ENCODE measurements at regions not wholly inside any gene's neighbourhood (a gene's known extent, or its start where the extent isn't known, plus 50 kb on each side); places are given as distances from the start of the nearest gene placed in this dataset.
"Not testable (repeated sequence)": the region's sequence is repeated elsewhere in the genome, so short reads cannot be mapped to it uniquely, and the experiment has no call there.

DNA sequence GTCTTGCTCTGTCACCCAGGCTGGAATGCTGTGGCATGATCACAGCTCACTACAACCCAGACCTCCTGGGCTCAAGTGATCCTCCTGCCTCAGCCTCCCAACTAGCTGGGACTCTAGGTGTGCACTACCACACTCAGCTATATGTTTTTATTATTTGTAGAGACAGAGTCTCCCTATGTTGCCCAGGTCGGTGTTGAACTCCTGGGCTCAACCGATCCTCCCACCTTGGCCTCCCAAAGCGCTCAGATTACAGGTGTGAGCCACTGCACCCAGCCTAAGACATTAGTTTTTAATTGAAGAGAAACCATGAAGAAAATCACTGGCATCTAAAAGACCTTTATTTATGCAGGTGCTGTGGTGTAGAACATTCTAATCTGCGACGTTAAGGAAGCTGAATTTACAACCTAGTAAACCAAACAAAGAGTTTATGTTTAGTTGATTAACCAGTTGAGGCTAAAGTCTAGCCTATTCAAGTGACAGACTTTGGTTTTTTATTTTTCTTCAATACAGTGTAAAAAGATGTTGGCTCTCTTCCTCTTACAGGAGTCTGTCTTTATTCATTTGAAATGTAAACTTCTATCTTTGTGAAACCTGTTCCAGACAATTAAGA, 52.5 kb upstream of the NBL1 start:
- no peak for DNase-seq (ENCODE audit: low read depth)

- no peak for DNase-seq (ENCODE audit: low read depth)
Measured at GRCh38 chr1:19585507-19585906, 58.6 kb upstream of the NBL1 start.

DNA sequence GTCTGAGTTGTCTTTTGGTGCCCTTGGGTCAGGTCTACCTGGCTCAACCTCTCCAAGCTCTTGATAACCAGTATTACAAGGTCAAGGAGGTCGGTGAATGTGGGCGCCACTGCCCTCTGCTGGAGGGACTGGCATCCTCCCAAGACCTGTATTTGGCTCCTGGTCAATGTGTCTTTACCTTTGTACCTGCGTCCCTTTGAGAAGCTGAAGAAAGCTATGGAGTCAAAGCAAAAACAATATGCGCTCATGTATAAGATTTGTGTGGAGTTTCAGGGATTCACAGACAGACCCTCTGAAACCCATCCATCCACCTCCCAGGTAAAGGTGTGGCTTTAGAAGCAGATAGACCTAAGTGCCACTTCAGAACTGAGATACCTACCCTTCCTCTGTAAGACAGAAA, 61.8 kb upstream of the NBL1 start:
- DNase-seq (ENCODE audit: low read depth): peak; percentile 53

DNA sequence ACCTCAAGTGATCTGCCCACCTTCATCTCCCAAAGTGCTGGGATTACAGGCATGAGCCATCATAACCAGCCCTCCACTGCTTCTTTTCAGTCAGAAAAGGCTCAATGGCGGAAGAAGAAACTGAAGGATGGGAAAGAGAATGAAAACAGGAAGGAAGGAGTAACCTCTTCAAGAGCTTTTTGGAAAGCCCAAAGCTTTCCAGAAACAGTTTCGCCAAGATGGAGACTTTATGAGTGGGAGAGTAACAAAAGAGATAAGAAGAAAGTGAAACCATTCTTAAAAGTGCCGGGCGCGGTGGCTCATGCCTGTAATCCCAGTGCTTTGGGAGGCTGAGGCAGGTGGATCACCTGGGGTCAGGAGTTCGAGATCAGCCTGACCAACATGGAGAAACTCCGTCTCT, 62.7 kb upstream of the NBL1 start:
- DNase-seq (ENCODE audit: low read depth): no peak

GRCh38 chr1:19577561-19577960, 66.5 kb upstream of the NBL1 start:
- DNase-seq (ENCODE audit: low read depth): no peak

DNA sequence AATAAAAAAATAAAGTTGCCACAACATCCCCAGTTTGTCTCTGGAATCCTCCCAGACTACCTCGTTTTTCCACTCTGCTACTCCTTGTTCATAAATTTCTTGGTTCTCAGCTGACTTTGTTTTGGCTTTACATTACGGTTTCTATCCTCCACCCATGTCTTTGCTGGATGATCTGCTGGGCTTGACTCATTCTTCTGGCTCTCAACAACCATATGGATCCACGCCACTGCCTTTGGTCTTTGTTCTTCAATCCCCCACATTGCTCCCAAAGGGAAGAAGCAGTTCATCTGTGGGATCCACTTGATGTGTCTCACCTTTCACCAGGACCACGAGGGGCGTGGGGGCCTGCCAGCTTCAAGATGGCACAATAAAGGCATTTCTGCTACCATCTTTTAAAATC, 67.1 kb upstream of the NBL1 start:
- DNase-seq (ENCODE audit: low read depth): no peak

- DNase-seq (ENCODE audit: low read depth): no peak
Measured at GRCh38 chr1:19569786-19570185, 74.3 kb upstream of the NBL1 start.

DNA sequence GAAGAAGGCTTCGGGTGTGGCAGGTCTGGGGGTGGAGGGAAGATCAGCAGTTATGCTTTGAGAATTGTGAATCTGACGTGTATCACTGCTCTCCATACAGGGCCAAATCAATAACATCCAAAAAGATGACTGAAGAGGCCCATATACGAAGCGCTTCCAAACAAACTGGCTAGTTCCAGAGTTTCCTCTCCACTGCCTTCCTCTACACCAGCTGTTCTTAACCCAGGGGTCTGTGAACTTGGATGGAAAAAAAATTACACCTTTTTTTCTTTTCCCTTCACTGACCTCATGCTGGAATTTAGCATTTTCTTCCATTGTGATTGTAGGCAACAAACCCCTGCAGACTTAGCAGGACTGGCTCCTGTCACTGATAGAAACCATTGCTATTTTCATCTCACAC, 77.1 kb upstream of the NBL1 start:
- no peak for DNase-seq (ENCODE audit: low read depth)

GRCh38 chr1:19564366-19564765, 79.0 kb upstream of the CAPZB start:
- DNase-seq (ENCODE audit: low read depth): no peak

GRCh38 chr1:19563324-19564097, 78.2 kb upstream of the CAPZB start:
- no peak for DNase-seq (ENCODE audit: low read depth)

DNA sequence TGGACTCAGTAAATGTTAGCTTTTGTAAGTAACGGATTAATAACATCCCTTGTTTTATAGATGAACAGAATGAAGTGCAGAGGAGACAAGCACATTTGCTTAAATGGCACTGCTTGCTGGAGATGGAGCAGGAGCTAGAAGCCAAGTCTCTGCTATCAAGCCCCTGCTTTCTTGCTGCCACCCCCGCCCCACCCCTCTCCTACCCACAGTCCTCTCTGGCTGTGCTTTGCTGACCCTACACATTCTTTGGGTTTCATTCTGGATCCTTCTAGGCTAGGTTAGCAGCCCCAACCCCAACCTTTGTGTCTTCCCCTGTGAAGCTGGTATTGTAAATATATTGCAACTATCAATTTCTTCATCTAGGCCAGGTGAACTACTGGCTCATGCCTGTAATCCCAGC, 77.5 kb upstream of the CAPZB start:
- no peak for DNase-seq (ENCODE audit: low read depth)

GRCh38 chr1:19560480-19560879, 75.1 kb upstream of the CAPZB start:
- no peak for DNase-seq (ENCODE audit: low read depth)

GRCh38 chr1:19559641-19560040, 74.3 kb upstream of the CAPZB start:
- no peak for DNase-seq (ENCODE audit: low read depth)

- DNase-seq (ENCODE audit: low read depth): no peak
Measured at GRCh38 chr1:19557609-19558051, 72.3 kb upstream of the CAPZB start.

DNA sequence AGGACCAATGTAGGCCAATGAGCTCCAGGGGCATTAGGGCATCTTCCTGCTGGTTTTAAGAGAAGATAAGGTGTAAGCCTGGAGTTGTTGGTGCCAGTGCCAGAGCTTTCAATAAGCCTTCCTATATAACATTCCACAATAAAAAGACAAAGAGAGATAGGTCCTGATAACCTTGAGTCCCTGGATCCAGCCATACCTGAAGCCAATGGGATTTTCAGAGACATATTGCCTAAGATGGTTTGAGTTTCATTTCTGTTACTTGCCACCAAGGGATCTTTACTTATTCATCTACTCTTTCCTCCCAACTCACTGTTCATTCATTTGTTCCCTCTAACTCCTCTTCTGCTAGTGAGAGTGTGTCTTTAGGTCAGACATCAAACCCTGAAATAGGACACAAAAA, 68.8 kb upstream of the CAPZB start:
- no peak for DNase-seq (ENCODE audit: low read depth)

DNA sequence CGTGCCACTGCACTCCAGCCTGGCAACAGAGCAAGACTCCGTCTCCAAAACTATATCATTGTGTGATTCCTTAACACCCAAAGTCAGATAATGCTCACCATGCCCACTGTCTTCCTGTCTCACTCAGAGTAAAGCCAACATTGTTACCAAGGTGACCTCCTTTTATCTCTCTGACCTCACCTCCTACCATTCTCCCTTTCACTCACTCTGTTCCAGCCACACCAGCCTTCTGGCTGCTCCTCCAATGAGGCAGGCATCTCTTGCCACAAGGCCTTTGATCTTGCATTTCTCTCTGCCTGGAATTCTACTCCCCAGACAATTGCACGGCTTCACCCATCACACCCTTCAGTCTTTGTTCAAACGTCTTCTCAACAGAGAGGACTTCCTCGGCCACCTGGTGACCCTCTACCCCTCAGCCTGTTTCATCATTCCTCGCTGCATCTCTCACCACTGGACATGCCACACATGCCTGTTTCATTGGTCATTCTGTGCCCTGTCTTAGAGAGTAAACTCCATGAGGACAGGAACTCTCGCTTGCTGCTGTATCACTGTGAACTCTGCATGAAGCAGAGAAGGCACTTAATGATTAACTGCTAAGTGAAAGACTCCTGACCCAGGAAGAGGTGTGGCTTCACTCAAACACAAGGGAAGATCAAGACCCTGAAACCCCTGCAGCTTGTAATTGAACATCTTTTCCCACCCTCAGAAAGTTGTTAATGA, 67.1 kb upstream of the CAPZB start:
- no peak for DNase-seq (ENCODE audit: low read depth)

GRCh38 chr1:19551837-19552236, 66.5 kb upstream of the CAPZB start:
- DNase-seq (ENCODE audit: low read depth): not testable (repeated sequence)

DNA sequence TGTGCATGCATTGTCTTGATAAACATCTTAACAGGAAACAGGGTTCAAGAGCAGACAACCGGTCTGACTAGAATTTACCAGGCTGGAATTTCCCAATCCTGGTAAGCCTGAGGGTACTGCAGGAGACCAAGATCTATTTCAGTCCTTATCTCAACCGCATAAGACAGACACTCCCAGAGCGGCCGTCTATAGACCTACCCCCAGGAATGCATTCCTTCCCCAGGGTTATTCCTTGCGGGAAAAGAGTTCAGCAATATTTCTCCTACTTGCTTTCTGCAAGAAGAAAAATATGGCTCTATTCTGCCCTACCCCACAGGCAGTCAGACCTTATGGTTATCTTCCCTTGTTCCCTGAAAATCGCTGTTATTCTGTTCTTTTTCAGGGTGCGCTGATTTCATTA, 65.1 kb upstream of the CAPZB start:
- not testable (repeated sequence) for DNase-seq (ENCODE audit: low read depth)

DNA sequence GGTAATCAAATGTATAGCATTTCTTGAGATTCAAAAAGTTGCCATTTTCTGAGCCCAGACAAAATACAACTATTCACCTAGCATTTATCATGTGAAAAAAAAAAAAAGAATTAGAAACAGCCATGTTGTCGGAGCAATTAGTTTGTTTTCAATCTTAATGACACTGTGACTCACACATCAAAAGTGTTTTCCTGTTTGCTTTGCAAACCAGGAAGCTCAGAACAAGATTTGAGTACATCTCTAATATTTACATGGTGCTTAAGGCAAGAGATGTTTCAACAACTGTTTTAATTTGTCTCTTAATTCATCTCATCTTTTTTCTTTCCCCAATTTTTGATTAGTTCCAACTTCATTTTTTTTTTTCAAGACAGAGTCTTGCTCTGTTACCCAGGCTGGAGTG, 62.5 kb upstream of the CAPZB start:
- no peak for DNase-seq (ENCODE audit: low read depth)

DNA sequence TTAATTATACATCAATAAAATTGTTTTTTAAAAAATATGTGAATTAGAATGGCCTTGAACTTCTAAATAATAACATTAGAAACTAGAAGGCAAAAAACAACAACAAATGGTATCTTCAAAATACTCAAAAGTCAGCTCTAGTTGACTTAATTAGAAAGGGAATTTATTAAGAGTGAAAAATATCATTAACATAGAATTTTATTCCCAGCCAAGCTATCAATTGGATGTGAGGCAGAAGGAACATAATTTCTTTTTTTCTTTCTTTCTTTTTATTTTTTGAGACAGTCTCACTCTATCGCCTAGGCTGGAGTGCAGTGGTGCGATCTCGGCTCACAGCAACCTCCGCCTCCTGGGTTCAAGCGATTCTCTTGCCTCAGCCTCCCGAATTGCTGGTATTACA, 51.2 kb upstream of the CAPZB start:
- DNase-seq (ENCODE audit: low read depth): no peak

DNA sequence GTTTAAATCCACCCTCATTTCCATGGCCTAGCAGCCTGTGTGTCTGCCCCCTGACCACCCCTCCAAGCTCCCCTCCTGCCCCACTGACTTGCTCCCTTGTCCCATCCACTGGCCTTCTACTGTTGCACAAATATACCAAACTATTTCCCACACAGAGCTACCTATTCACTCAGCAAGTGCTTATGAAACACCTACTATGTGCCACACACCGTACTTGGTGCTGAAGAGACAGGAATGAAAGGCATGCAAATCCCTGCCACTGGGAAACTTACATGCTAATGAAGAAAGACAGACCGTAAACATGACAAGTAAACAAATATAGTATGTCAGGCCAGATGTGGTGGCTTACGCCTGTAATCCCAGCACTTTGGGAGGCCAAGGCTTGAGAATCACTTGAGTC, 49.9 kb upstream of the CAPZB start:
- DNase-seq (ENCODE audit: low read depth): no peak
